ENCODE measurements at regions not wholly inside any gene's neighbourhood (a gene's known extent, or its start where the extent isn't known, plus 50 kb on each side); places are given as distances from the start of the nearest gene placed in this dataset.
"Not testable (repeated sequence)": the region's sequence is repeated elsewhere in the genome, so short reads cannot be mapped to it uniquely, and the experiment has no call there.

- Histone ChIP-seq H3K9me3 (ENCODE audit: low read depth) (no peaks in the 10 kb centered on the region), H3K4me3 (no peak overlapping the region), H3K36me3 (no peaks in the 10 kb centered on the region), H3F3A (ENCODE audit: low read depth) (no peaks in the 10 kb centered on the region), H3K4me1 (no peaks in the 10 kb centered on the region), H3K4me2 (no peak overlapping the region), H3K79me2 (ENCODE audit: low read depth) (no peaks in the 10 kb centered on the region), H2AFZ (replicated peaks) (no peak overlapping the region), H3K27me3 (no peaks in the 10 kb centered on the region), H3K27ac (no peak overlapping the region), H3K9ac (no peak overlapping the region), H4K20me1 (ENCODE audit: low read depth) (no peaks in the 10 kb centered on the region)
- Mint-ChIP-seq H3K27ac (no peak overlapping the region), H3K27me3 (ENCODE audit: insufficient read depth, low read depth) (no peaks in the 10 kb centered on the region), H3K4me1 (peaks cover 9% of the 10 kb centered on the region), H3K36me3 (no peaks in the 10 kb centered on the region), H3K9me3 (no peaks in the 10 kb centered on the region), H3K4me3 (no peak overlapping the region)
- no peak for TF ChIP-seq EZH2 (IDR thresholded peaks at IDR 0.05)
- no peak for TF ChIP-seq EZH2phosphoT487 (IDR thresholded peaks at IDR 0.05)
- TF ChIP-seq CTCF (IDR thresholded peaks at IDR 0.05), result no peak
- no peak for DNase-seq (ENCODE audit: low spot score)
Measured at GRCh38 chr6:11848852-11849731, 70.5 kb upstream of the ADTRP start.

DNA sequence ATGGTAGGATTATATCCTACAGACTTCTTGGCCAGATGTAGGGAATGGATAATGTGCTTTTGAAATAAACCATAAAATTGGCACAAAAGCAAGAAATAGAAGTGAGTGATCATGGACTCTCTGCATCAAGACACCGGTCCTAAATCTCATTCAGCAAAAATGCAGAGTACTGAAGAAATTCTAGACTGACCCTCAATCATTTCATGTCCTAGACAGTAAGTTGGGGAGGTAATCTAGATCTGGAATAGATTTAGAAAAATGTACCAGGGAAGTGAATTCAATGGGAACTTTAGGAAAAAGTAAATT is 69.7 kb upstream of the ADTRP start:
- H3K36me3 ChIP-seq, result no peaks in the 10 kb centered on the region
- Mint-ChIP-seq H3K4me1 (peaks cover 7% of the 10 kb centered on the region), H3K27me3 (ENCODE audit: insufficient read depth, low read depth) (no peaks in the 10 kb centered on the region), H3K4me3 (no peak overlapping the region), H3K9me3 (no peaks in the 10 kb centered on the region), H3K36me3 (no peaks in the 10 kb centered on the region), H3K27ac (no peak overlapping the region)
- H3K9me3 ChIP-seq (ENCODE audit: low read depth), result no peaks in the 10 kb centered on the region
- H4K20me1 ChIP-seq (ENCODE audit: low read depth), result no peaks in the 10 kb centered on the region
- H3K9ac ChIP-seq, result no peak overlapping the region
- no peaks in the 10 kb centered on the region for H3K4me1 ChIP-seq
- no peak for DNase-seq (ENCODE audit: low spot score)
- no peak overlapping the region for H3K27ac ChIP-seq
- no peaks in the 10 kb centered on the region for H3K27me3 ChIP-seq
- H2AFZ ChIP-seq (replicated peaks), result no peak overlapping the region
- no peak overlapping the region for H3K4me2 ChIP-seq
- H3F3A ChIP-seq (ENCODE audit: low read depth), result no peaks in the 10 kb centered on the region
- H3K4me3 ChIP-seq, result no peak overlapping the region
- no peak for TF ChIP-seq CTCF (IDR thresholded peaks at IDR 0.05)
- TF ChIP-seq EZH2 (IDR thresholded peaks at IDR 0.05), result no peak
- TF ChIP-seq EZH2phosphoT487 (IDR thresholded peaks at IDR 0.05), result no peak
- H3K79me2 ChIP-seq (ENCODE audit: low read depth), result no peaks in the 10 kb centered on the region

- Histone ChIP-seq H3K36me3 (no peaks in the 10 kb centered on the region), H3K4me3 (no peak overlapping the region), H3K27ac (no peak overlapping the region), H3K27me3 (no peaks in the 10 kb centered on the region), H3K79me2 (ENCODE audit: low read depth) (no peaks in the 10 kb centered on the region), H2AFZ (replicated peaks) (no peak overlapping the region), H3K9me3 (ENCODE audit: low read depth) (no peaks in the 10 kb centered on the region), H4K20me1 (ENCODE audit: low read depth) (no peaks in the 10 kb centered on the region), H3K4me2 (no peak overlapping the region), H3K9ac (no peak overlapping the region), H3K4me1 (no peaks in the 10 kb centered on the region), H3F3A (ENCODE audit: low read depth) (no peaks in the 10 kb centered on the region)
- no peak for DNase-seq (ENCODE audit: low spot score)
- Mint-ChIP-seq H3K9me3 (peaks cover 4% of the 10 kb centered on the region), H3K27ac (no peak overlapping the region), H3K4me3 (no peak overlapping the region), H3K27me3 (ENCODE audit: insufficient read depth, low read depth) (peaks cover 3% of the 10 kb centered on the region), H3K36me3 (no peaks in the 10 kb centered on the region), H3K4me1 (peaks cover 3% of the 10 kb centered on the region)
- TF ChIP-seq EZH2 (IDR thresholded peaks at IDR 0.05) (no peak), CTCF (IDR thresholded peaks at IDR 0.05) (no peak), EZH2phosphoT487 (IDR thresholded peaks at IDR 0.05) (no peak)
Measured at GRCh38 chr6:11847515-11848345, 69.1 kb upstream of the ADTRP start.

GRCh38 chr6:11847068-11847467 is 68.5 kb upstream of the ADTRP start:
- H3K4me1 Mint-ChIP-seq; H3K36me3 Mint-ChIP-seq; H3K4me3 ChIP-seq; H3K79me2 ChIP-seq (ENCODE audit: low read depth); DNase-seq (ENCODE audit: low spot score); H3K27me3 ChIP-seq; H3K9me3 Mint-ChIP-seq; H3F3A ChIP-seq (ENCODE audit: low read depth); H3K4me3 Mint-ChIP-seq; H2AFZ ChIP-seq (replicated peaks); H3K27ac Mint-ChIP-seq; H3K4me1 ChIP-seq; H3K27me3 Mint-ChIP-seq (ENCODE audit: insufficient read depth, low read depth); H3K9me3 ChIP-seq (ENCODE audit: low read depth); H3K9ac ChIP-seq; H4K20me1 ChIP-seq (ENCODE audit: low read depth); H3K27ac ChIP-seq; H3K36me3 ChIP-seq; H3K4me2 ChIP-seq: not testable (repeated sequence)

All from neural progenitor cell (in vitro differentiated cells).